ENCODE measurements at regions not wholly inside any gene's neighbourhood (a gene's known extent, or its start where the extent isn't known, plus 50 kb on each side); places are given as distances from the start of the nearest gene placed in this dataset.

DNA sequence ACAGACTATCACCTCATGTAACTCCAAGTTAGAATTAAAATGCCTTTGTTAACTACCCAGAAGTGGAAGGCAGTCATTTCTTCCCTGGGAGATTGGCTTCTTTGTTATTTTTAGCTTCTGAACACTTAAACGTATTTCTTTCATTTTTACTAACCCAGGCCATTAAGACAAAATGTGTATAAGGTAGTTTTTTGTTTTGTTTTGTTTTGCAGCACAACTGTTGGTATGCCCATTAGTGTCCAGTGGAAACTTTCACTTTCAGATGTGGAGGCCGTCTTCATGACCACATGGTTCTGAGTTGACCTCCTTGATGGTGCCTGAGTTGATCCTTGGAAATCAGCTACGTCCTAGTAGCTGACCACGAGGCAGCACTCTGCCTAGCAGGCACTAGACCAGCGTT lies 264.6 kb upstream of the ZNF608 start:
- Histone ChIP-seq H3K27ac (no peak overlapping the region), H3K9me3 (no peaks in the 10 kb centered on the region), H3K27me3 (no peaks in the 10 kb centered on the region), H3K4me3 (no peak overlapping the region), H3K4me1 (no peaks in the 10 kb centered on the region), H3K36me3 (no peaks in the 10 kb centered on the region)
- no peak for DNase-seq (ENCODE audit: low spot score in 2 of 2)
- 84 to 90% methylated on average over 5 of the region's 5 CpGs for WGBS, 2 donors
- TF ChIP-seq EP300 (IDR thresholded peaks at IDR 0.05) (no peak), POLR2A (IDR thresholded peaks at IDR 0.05) (no peak)
- TF ChIP-seq, protein P1, sequence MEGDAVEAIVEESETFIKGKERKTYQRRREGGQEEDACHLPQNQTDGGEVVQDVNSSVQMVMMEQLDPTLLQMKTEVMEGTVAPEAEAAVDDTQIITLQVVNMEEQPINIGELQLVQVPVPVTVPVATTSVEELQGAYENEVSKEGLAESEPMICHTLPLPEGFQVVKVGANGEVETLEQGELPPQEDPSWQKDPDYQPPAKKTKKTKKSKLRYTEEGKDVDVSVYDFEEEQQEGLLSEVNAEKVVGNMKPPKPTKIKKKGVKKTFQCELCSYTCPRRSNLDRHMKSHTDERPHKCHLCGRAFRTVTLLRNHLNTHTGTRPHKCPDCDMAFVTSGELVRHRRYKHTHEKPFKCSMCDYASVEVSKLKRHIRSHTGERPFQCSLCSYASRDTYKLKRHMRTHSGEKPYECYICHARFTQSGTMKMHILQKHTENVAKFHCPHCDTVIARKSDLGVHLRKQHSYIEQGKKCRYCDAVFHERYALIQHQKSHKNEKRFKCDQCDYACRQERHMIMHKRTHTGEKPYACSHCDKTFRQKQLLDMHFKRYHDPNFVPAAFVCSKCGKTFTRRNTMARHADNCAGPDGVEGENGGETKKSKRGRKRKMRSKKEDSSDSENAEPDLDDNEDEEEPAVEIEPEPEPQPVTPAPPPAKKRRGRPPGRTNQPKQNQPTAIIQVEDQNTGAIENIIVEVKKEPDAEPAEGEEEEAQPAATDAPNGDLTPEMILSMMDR (IDR thresholded peaks at IDR 0.05) = no peak

DNA sequence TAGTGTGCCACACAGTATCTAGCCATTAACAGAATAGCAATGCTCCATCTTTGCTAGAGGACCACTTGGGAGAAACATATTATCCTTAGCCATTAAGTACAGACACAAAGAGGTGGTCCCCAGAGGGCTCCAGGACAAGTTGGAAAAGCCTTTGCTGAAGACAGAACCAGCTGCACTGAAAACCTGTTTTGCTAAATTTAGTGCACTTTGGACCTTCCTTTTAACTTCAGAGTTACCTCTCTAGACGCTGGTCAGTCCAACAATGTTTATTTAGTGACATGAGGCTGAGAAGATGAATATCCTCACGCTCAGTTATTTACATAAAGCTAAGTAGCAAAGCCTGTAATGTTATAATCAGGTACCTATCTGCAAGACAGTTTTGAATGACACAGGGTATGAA lies 265.0 kb upstream of the ZNF608 start:
- TF ChIP-seq POLR2A (IDR thresholded peaks at IDR 0.05) = no peak
- TF ChIP-seq, protein P1 (IDR thresholded peaks at IDR 0.05) = no peak
- no peak for TF ChIP-seq EP300 (IDR thresholded peaks at IDR 0.05)

DNA sequence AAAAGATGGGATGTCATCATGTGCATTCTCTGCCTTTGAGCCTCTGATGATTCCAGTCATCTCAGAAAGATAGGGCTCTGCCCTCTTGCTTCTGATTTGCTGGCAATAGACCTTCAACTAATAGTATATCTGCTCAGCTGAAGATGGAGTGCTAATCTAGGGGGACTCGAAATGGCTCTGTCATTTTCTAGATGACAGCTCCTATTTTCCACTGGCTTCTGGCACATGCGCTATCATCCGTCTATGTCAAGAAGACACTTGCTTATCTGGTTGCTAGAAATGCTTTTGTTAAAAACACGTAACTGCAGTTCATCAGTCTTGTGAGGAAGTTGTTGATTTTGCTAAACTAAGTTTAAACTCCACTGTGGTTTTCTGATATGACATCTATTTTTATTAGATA lies 265.5 kb upstream of the ZNF608 start:
- WGBS, 2 donors = 62 to 68% methylated on average over 4 of the region's 4 CpGs
- DNase-seq (ENCODE audit: low spot score in 2 of 2) = no peak
- no peaks in the 10 kb centered on the region for H3K27me3 ChIP-seq
- no peaks in the 10 kb centered on the region for H3K9me3 ChIP-seq
- TF ChIP-seq, protein P1 (IDR thresholded peaks at IDR 0.05) = no peak
- TF ChIP-seq EP300 (IDR thresholded peaks at IDR 0.05) = no peak
- TF ChIP-seq POLR2A (IDR thresholded peaks at IDR 0.05) = no peak
- no peaks in the 10 kb centered on the region for H3K4me1 ChIP-seq
- H3K4me3 ChIP-seq = no peak overlapping the region
- H3K27ac ChIP-seq = no peak overlapping the region
- no peaks in the 10 kb centered on the region for H3K36me3 ChIP-seq

More for the DNA sequence above, 265.0 kb upstream of the ZNF608 start:
- 81 to 91% methylated on average over 2 of the region's 2 CpGs for WGBS, 2 donors
- no peak overlapping the region for H3K4me3 ChIP-seq
- H3K4me1 ChIP-seq = no peaks in the 10 kb centered on the region
- H3K27ac ChIP-seq = no peak overlapping the region
- no peaks in the 10 kb centered on the region for H3K36me3 ChIP-seq
- DNase-seq (ENCODE audit: low spot score in 2 of 2) = no peak
- no peaks in the 10 kb centered on the region for H3K9me3 ChIP-seq
- no peaks in the 10 kb centered on the region for H3K27me3 ChIP-seq

DNA sequence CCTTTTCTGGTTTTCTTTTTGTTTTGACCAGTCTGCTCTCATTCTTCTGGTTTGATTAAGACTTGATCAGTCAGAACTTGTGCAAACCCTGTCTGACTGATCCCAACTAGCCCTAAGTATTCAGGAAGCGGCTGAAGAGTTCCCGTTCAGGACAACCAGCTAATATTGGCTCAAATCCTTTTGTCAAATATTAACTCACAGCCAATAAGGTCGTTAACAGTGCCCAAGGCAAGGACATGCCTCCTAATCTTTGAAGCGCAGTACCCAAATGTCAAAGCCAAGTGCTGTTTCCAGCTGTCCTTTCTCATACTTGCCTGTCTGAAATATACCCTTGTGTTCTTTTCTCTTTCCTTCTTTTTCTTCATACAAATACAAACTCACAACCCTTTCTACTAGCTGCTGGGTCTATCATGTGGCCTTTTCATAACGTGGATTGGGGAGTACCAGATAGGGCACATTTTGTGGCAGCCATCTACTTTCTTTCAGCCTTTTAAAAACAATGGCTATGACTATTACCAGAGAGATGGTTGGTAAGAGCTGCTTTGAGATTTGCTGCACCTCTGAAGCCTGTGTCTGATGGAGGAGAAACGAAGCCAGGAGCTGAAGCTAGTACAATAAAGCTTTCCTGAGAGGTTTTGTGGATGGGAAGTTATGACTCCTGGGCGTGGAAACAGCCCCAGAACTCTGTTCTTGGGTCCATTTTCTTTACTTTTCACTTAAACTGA lies 266.4 kb upstream of the ZNF608 start:
- Histone ChIP-seq H3K4me1 (no peaks in the 10 kb centered on the region), H3K4me3 (no peak overlapping the region), H3K27me3 (no peaks in the 10 kb centered on the region), H3K9me3 (no peaks in the 10 kb centered on the region), H3K27ac (no peak overlapping the region), H3K36me3 (no peaks in the 10 kb centered on the region)
- TF ChIP-seq, protein P1 (IDR thresholded peaks at IDR 0.05) = no peak
- TF ChIP-seq EP300 (IDR thresholded peaks at IDR 0.05) (no peak), POLR2A (IDR thresholded peaks at IDR 0.05) (no peak)
- DNase-seq (ENCODE audit: low spot score in 2 of 2) = no peak
- WGBS, 2 donors = 69 to 84% methylated on average over 7 of the region's 7 CpGs

DNA sequence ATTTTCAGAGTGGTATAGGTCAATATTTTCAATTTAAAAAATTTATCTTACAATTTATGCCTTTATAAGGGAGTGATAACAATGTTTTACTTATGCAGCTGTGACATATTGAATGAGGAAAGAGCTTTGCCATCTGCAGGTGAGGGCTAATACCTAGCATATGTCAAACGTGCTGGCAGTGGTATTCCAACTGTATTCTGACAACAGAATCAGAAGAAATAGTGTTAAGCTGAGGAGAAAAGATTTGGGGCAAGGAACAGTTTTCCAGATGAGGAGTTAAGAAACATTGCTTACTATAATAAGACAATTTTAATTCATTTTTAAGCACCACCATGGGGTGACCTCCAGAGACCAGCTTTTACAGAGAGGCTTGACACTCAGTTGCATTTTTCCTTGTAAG lies 267.8 kb upstream of the ZNF608 start:
- H3K27me3 ChIP-seq = no peaks in the 10 kb centered on the region
- 59 to 62% methylated on average over 1 of the region's 1 CpG for whole genome bisulfite sequencing, 2 donors
- TF ChIP-seq EP300 (IDR thresholded peaks at IDR 0.05) = no peak
- TF ChIP-seq, protein P1 (IDR thresholded peaks at IDR 0.05) = no peak
- no peak for TF ChIP-seq POLR2A (IDR thresholded peaks at IDR 0.05)
- DNase-seq (ENCODE audit: low spot score in 2 of 2) = no peak
- H3K4me3 ChIP-seq = no peak overlapping the region
- H3K27ac ChIP-seq = no peak overlapping the region
- H3K36me3 ChIP-seq = no peaks in the 10 kb centered on the region
- no peaks in the 10 kb centered on the region for H3K9me3 ChIP-seq
- no peaks in the 10 kb centered on the region for H3K4me1 ChIP-seq

Data from tibial nerve (tissue), 4 donors.